IMR-90 (cell line): ENCODE measurements at regions not wholly inside any gene's neighbourhood (a gene's known extent, or its start where the extent isn't known, plus 50 kb on each side); places are given as distances from the start of the nearest gene placed in this dataset.

Experiments
- ATAC-seq: fragments of 200-7000 bp; cut with Tn5 transposase; 2 replicates; pipeline ENCODE4 v1.9.1; 2020; ENCODE audit warnings: low read depth, mild to moderate bottlenecking, moderate library complexity
- BruUV-seq: library from RNA; stranded (reverse); fragments of 400-500 nt; replicated peaks from 2 replicates; lab custom pipeline; 2021; lab: Mats Ljungman, UMichigan
- CTCF ChIA-PET: fragments of 300-600 bp; formaldehyde crosslinking; extraction: SDS; loops from one replicate; lab custom pipeline; 2021; ENCODE audit warnings: antibody characterized with exemption; lab: Yijun Ruan, JAX
- POLR2A ChIA-PET: fragments of 300-600 bp; sonication (Branson Sonifier 250); formaldehyde crosslinking; loops from one replicate; lab custom pipeline; 2022; ENCODE audit warnings: antibody characterized with exemption; ENCODE audit not compliant: unreplicated experiment; lab: Charles Lee
- DNase-seq: peaks from one replicate; pipeline ENCODE4 v3.0.0; 2013
- H2AFZ ChIP-seq: replicated peaks from 2 replicates; pipeline ENCODE3; 2013; ENCODE audit warnings: low read length, mild to moderate bottlenecking; ENCODE audit not compliant: poor library complexity
- H2AK5ac ChIP-seq: 2 replicates; pipeline ENCODE4 v1.6.1; 2013; ENCODE audit warnings: low read depth, low read length, inconsistent platforms
- H2AK9ac ChIP-seq: replicated peaks from 2 replicates; pipeline ENCODE3; 2013; ENCODE audit warnings: mild to moderate bottlenecking, low read depth, low read length, moderate library complexity; ENCODE audit not compliant: poor library complexity
- H2BK120ac ChIP-seq: 2 replicates; pipeline ENCODE4 v1.6.1; 2013; ENCODE audit warnings: low read depth, low read length, inconsistent platforms
- H2BK15ac ChIP-seq: 3 replicates; pipeline ENCODE4 v1.6.1; 2013; ENCODE audit warnings: low read depth, low read length, inconsistent platforms
- H2BK20ac ChIP-seq: 2 replicates; pipeline ENCODE4 v1.6.1; 2013; ENCODE audit warnings: low read depth, mild to moderate bottlenecking, inconsistent platforms, low read length, moderate library complexity
- H2BK5ac ChIP-seq: 2 replicates; pipeline ENCODE4 v1.6.1; 2013; ENCODE audit warnings: mild to moderate bottlenecking, low read depth, low read length, inconsistent platforms; ENCODE audit not compliant: poor library complexity, severe bottlenecking
- H3K14ac ChIP-seq: replicated peaks from 2 replicates; pipeline ENCODE4 v1.6.1; 2013; ENCODE audit warnings: low read depth, low read length, inconsistent platforms
- H3K18ac ChIP-seq: 2 replicates; pipeline ENCODE4 v1.6.1; 2013; ENCODE audit warnings: low read depth, low read length, control low read depth
- H3K23ac ChIP-seq: 2 replicates; pipeline ENCODE4 v1.6.1; 2013; ENCODE audit warnings: low read depth, low read length, inconsistent platforms
- H3K27ac ChIP-seq: 2 replicates; pipeline ENCODE4 v1.5.1; 2013; ENCODE audit warnings: mild to moderate bottlenecking, control low read depth, low read length; ENCODE audit not compliant: insufficient read depth
- H3K27me3 ChIP-seq: 2 replicates; pipeline ENCODE4 v1.6.1; 2013; ENCODE audit warnings: low read length; ENCODE audit not compliant: control insufficient read depth, insufficient read depth
- H3K36me3 ChIP-seq: 2 replicates; pipeline ENCODE4 v1.6.1; 2013; ENCODE audit warnings: low read length, mixed read lengths; ENCODE audit not compliant: control insufficient read depth, insufficient read depth
- H3K4ac ChIP-seq: 2 replicates; pipeline ENCODE4 v1.6.1; 2013; ENCODE audit warnings: low read depth, low read length, inconsistent platforms
- H3K4me1 ChIP-seq: 2 replicates; pipeline ENCODE4 v1.6.1; 2013; ENCODE audit warnings: low read length, mixed read lengths; ENCODE audit not compliant: control insufficient read depth, insufficient read depth
- H3K4me2 ChIP-seq: 2 replicates; pipeline ENCODE4 v1.6.1; 2013; ENCODE audit warnings: low read depth, mild to moderate bottlenecking, control low read depth, low read length, moderate library complexity
- H3K4me3 ChIP-seq: 2 replicates; pipeline ENCODE4 v1.5.1; 2013; ENCODE audit warnings: low read depth, mild to moderate bottlenecking, control low read depth, low read length, moderate library complexity; ENCODE audit not compliant: insufficient read depth
- H3K56ac ChIP-seq: 2 replicates; pipeline ENCODE4 v1.6.1; 2013; ENCODE audit warnings: low read length, inconsistent platforms; ENCODE audit not compliant: insufficient read depth; ENCODE audit errors: extremely low read depth
- H3K79me1 ChIP-seq, 2 experiments: 2 replicates each; pipeline ENCODE4 v1.6.1; 2013; ENCODE audit warnings: low read length in 2 of 2, inconsistent platforms in 1 of 2, low read depth in 1 of 2
- H3K9ac ChIP-seq: 2 replicates; pipeline ENCODE4 v1.6.1; 2013; ENCODE audit warnings: low read depth, low read length, control low read depth
- H3K9me1 ChIP-seq: 2 replicates; pipeline ENCODE4 v1.6.1; 2013; ENCODE audit warnings: low read length, inconsistent platforms; ENCODE audit not compliant: insufficient read depth
- H3K9me3 ChIP-seq: 2 replicates; pipeline ENCODE4 v1.6.1; 2013; ENCODE audit warnings: low read length; ENCODE audit not compliant: control insufficient read depth, insufficient read depth
- H4K20me1 ChIP-seq: 2 replicates; pipeline ENCODE4 v1.6.1; 2013; ENCODE audit warnings: low read length, inconsistent platforms; ENCODE audit not compliant: insufficient read depth
- H4K5ac ChIP-seq: 2 replicates; pipeline ENCODE4 v1.6.1; 2013; ENCODE audit warnings: mild to moderate bottlenecking, low read depth, low read length, control low read depth
- H4K8ac ChIP-seq, 2 experiments: 2 replicates each; pipeline ENCODE4 v1.6.1; 2013; ENCODE audit warnings: low read depth in 2 of 2, low read length in 2 of 2, control low read depth in 1 of 2, inconsistent platforms in 1 of 2
- H4K91ac ChIP-seq: 2 replicates; pipeline ENCODE4 v1.6.1; 2013; ENCODE audit warnings: low read depth, low read length, inconsistent platforms; ENCODE audit not compliant: insufficient read depth
- BHLHE40 ChIP-seq: fragments of 150-350 bp; IDR thresholded peaks from 2 replicates; pipeline ENCODE4 v1.6.1; 2016; ENCODE audit warnings: mild to moderate bottlenecking, low read depth, low read length
- CEBPB ChIP-seq: IDR thresholded peaks from 2 replicates; pipeline ENCODE4 v1.6.1; 2012; ENCODE audit warnings: low read depth, low read length, improper control_type of control experiment
- CHD1 ChIP-seq: IDR thresholded peaks from 2 replicates; pipeline ENCODE4 v1.6.1; 2012; ENCODE audit warnings: low read depth, low read length, improper control_type of control experiment
- FOS ChIP-seq: fragments of 150-350 bp; IDR thresholded peaks from 2 replicates; pipeline ENCODE4 v1.6.1; 2016; ENCODE audit warnings: low read depth, low read length
- MAFK ChIP-seq: IDR thresholded peaks from 2 replicates; pipeline ENCODE4 v1.6.1; 2012; ENCODE audit warnings: low read depth, low read length, improper control_type of control experiment
- MAZ ChIP-seq: IDR thresholded peaks from 2 replicates; pipeline ENCODE4 v1.6.1; 2012; ENCODE audit warnings: low read depth, mild to moderate bottlenecking, low read length, improper control_type of control experiment, moderate library complexity, borderline replicate concordance
- MXI1 ChIP-seq: IDR thresholded peaks from 2 replicates; pipeline ENCODE4 v1.6.1; 2012; ENCODE audit warnings: low read depth, mild to moderate bottlenecking, low read length, moderate library complexity, borderline replicate concordance
- NFE2L2 ChIP-seq: fragments of 150-350 bp; IDR thresholded peaks from 2 replicates; pipeline ENCODE4 v1.6.1; 2016; ENCODE audit warnings: low read depth, mild to moderate bottlenecking, low read length
- POLR2A ChIP-seq: IDR thresholded peaks from 2 replicates; pipeline ENCODE4 v1.6.1; 2012; ENCODE audit warnings: mild to moderate bottlenecking, low read depth, low read length
- RAD21 ChIP-seq: IDR thresholded peaks from 2 replicates; pipeline ENCODE4 v1.6.1; 2012; ENCODE audit warnings: low read length, improper control_type of control experiment
- RCOR1 ChIP-seq: IDR thresholded peaks from 2 replicates; pipeline ENCODE4 v1.6.1; 2012; ENCODE audit warnings: mild to moderate bottlenecking, low read length, improper control_type of control experiment; ENCODE audit not compliant: insufficient replicate concordance
- RFX5 ChIP-seq: IDR thresholded peaks from 2 replicates; pipeline ENCODE4 v1.8.0; 2012; ENCODE audit warnings: low read depth, mild to moderate bottlenecking, low read length, moderate library complexity
- SMC3 ChIP-seq: fragments of 150-350 bp; IDR thresholded peaks from 2 replicates; pipeline ENCODE4 v1.6.1; 2016; ENCODE audit warnings: low read depth, mild to moderate bottlenecking, antibody characterized with exemption, low read length, moderate library complexity
- WGBS, 2 experiments: methylation state at CpG; one replicate each; pipeline versions ENCODE4 v1.1.5 to v1.1.7; 2013; ENCODE audit warnings: missing lambda C conversion rate in 2 of 2; ENCODE audit not compliant: insufficient read length in 1 of 2; ENCODE audit errors: extremely low coverage in 2 of 2; 5-methylcytosine and 5-hydroxymethylcytosine counted together
- dilution Hi-C: fragments of 300-500 bp; cut with HindIII; formaldehyde crosslinking; loops from one replicate; pipeline ENCODE4 v1.14.3; 2018; ENCODE audit warnings: low sequenced_read_pairs; ENCODE audit not compliant: unreplicated experiment
- in situ Hi-C: fragments of 300-500 bp; cut with MboI; formaldehyde crosslinking; loops from 3 replicates; pipeline ENCODE4 v1.14.3; 2019; ENCODE audit warnings: low sequenced_read_pairs, inconsistent platforms, mixed read lengths
- intact Hi-C: fragments of 100-400 bp; cut with micrococcal nuclease; formaldehyde crosslinking; loops from 2 replicates; pipeline ENCODE4 v1.10.0; 2022
- TF ChIP-seq, protein P1 (sequence below): fragments of 150-350 bp; IDR thresholded peaks from 2 replicates; pipeline ENCODE4 v1.6.1; 2016; ENCODE audit warnings: low read depth, mild to moderate bottlenecking, low read length, moderate library complexity, borderline replicate concordance
- TF ChIP-seq, protein P2 (sequence below): fragments of 150-350 bp; IDR thresholded peaks from 2 replicates; pipeline ENCODE4 v1.6.1; 2017; ENCODE audit warnings: mild to moderate bottlenecking, antibody characterized with exemption, low read length, low read depth
- TF ChIP-seq, protein P3 (sequence below): conservative IDR thresholded peaks from 2 replicates; pipeline ENCODE4 v1.5.1; 2012; ENCODE audit warnings: mild to moderate bottlenecking, low read depth, low read length, improper control_type of control experiment

DNA sequence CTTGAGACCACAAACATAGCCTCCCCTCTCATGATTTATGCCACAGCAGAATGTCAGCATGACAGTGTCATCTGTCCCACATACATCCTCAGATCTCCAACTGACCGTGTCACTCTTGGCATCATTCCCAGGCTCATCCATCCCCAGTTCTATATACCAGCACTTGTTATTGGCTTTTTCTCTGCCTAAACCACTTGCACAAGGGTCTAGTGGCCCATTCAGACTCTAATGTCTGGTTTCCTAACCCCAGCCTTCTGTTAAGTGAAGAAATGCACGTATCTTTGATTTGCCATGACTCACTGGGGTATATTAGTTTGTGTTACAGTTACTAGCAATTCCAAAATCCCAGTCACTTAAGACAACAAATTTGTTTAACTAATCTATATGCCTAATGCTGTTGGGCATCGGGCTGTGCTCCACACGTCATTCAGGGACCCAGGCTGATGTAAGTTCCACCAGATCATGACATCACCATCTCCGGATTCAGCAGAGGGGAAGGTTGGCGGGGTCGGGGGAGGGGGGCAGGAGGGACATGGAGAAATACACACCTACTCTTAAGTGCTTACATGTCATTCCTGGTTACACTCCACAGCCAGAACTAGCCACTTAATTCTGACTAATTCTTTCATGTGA is 517.4 kb downstream of the BUD13 start:
- Histone ChIP-seq H4K8ac (no peak overlapping the region), H3K4me3 (no peak overlapping the region), H3K14ac (no peak overlapping the region), H3K9me3 (no peaks in the 10 kb centered on the region), H4K5ac (no peak overlapping the region), H3K23ac (no peak overlapping the region), H2BK20ac (no peak overlapping the region), H3K27me3 (no peaks in the 10 kb centered on the region), H4K20me1 (no peaks in the 10 kb centered on the region), H2BK5ac (no peak overlapping the region), H4K91ac (no peak overlapping the region), H3K56ac (no peak overlapping the region), H3K27ac (no peak overlapping the region), H2AFZ (no peak overlapping the region), H3K9ac (no peak overlapping the region), H2BK15ac (no peak overlapping the region), H2BK120ac (no peak overlapping the region), H3K18ac (no peak overlapping the region), H3K9me1 (no peaks in the 10 kb centered on the region), H3K36me3 (no peaks in the 10 kb centered on the region), H3K4ac (no peak overlapping the region), H3K4me2 (no peak overlapping the region), H3K4me1 (no peaks in the 10 kb centered on the region), H2AK5ac (no peak overlapping the region), H3K79me1 (no peaks in the 10 kb centered on the region), H2AK9ac (no peak overlapping the region)
- no TSS peak for BruUV-seq
- ChIA-PET CTCF (no interaction called here), POLR2A (no interaction called here)
- no CpG with 5 or more reads among the region's 7 CpGs for WGBS, 2 experiments
- dilution Hi-C loops: no loop called here
- TF ChIP-seq MAFK: no peak
- TF ChIP-seq, protein P1, sequence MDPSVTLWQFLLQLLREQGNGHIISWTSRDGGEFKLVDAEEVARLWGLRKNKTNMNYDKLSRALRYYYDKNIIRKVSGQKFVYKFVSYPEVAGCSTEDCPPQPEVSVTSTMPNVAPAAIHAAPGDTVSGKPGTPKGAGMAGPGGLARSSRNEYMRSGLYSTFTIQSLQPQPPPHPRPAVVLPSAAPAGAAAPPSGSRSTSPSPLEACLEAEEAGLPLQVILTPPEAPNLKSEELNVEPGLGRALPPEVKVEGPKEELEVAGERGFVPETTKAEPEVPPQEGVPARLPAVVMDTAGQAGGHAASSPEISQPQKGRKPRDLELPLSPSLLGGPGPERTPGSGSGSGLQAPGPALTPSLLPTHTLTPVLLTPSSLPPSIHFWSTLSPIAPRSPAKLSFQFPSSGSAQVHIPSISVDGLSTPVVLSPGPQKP: no peak
- TF ChIP-seq, protein P2, sequence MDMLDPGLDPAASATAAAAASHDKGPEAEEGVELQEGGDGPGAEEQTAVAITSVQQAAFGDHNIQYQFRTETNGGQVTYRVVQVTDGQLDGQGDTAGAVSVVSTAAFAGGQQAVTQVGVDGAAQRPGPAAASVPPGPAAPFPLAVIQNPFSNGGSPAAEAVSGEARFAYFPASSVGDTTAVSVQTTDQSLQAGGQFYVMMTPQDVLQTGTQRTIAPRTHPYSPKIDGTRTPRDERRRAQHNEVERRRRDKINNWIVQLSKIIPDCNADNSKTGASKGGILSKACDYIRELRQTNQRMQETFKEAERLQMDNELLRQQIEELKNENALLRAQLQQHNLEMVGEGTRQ: no peak
- TF ChIP-seq BHLHE40: no peak
- TF ChIP-seq FOS: no peak
- no peak for TF ChIP-seq POLR2A
- no peak for TF ChIP-seq MAZ
- TF ChIP-seq SMC3: no peak
- TF ChIP-seq CHD1: no peak
- TF ChIP-seq, protein P3, sequence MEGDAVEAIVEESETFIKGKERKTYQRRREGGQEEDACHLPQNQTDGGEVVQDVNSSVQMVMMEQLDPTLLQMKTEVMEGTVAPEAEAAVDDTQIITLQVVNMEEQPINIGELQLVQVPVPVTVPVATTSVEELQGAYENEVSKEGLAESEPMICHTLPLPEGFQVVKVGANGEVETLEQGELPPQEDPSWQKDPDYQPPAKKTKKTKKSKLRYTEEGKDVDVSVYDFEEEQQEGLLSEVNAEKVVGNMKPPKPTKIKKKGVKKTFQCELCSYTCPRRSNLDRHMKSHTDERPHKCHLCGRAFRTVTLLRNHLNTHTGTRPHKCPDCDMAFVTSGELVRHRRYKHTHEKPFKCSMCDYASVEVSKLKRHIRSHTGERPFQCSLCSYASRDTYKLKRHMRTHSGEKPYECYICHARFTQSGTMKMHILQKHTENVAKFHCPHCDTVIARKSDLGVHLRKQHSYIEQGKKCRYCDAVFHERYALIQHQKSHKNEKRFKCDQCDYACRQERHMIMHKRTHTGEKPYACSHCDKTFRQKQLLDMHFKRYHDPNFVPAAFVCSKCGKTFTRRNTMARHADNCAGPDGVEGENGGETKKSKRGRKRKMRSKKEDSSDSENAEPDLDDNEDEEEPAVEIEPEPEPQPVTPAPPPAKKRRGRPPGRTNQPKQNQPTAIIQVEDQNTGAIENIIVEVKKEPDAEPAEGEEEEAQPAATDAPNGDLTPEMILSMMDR: no peak
- no peak for TF ChIP-seq RFX5
- TF ChIP-seq NFE2L2: no peak
- TF ChIP-seq RAD21: no peak
- TF ChIP-seq RCOR1: no peak
- no peak for TF ChIP-seq CEBPB
- TF ChIP-seq MXI1: no peak
- intact Hi-C loops: no loop called here
- in situ Hi-C loops: no loop called here
- DNase-seq (no peak), ATAC-seq (no peak)
